CD4-positive, alpha-beta T cell (primary cell): ENCODE measurements at regions not wholly inside any gene's neighbourhood (a gene's known extent, or its start where the extent isn't known, plus 50 kb on each side); places are given as distances from the start of the nearest gene placed in this dataset.
A peak's percentile ranks its signal among the peaks of the same experiment; 100 is the strongest.

Experiments
- ATAC-seq: fragments of 200-7000 bp; cut with Tn5 transposase; one replicate; pipeline ENCODE4 v1.10.0; 2022; ENCODE audit warnings: mild to moderate bottlenecking; ENCODE audit not compliant: poor library complexity
- CTCF ChIA-PET: fragments of 350-600 bp; sonication (Branson Sonifier 250); formaldehyde crosslinking; loops from one replicate; lab custom pipeline; 2021; ENCODE audit warnings: antibody characterized with exemption, inconsistent platforms; lab: Charles Lee
- POLR2A ChIA-PET: fragments of 350-600 bp; sonication (Branson Sonifier 250); formaldehyde crosslinking; loops from one replicate; lab custom pipeline; 2021; ENCODE audit warnings: antibody characterized with exemption, inconsistent platforms; lab: Charles Lee
- DNase-seq, 14 experiments: peaks; one replicate each; pipeline ENCODE4 v3.0.0-alpha.2; 2013 to 2020; ENCODE audit warnings: mixed read lengths in 2 of 14
- H3K27ac ChIP-seq, 2 donors: one replicate each; pipeline versions ENCODE4 v1.5.1 to v1.7.0; 2013; ENCODE audit warnings: low read length in 2 of 2, low read depth in 1 of 2, mild to moderate bottlenecking in 1 of 2
- H3K27me3 ChIP-seq, 2 experiments: 1 replicate in 1 of 2; 2 replicates in 1 of 2; pipeline versions ENCODE4 v1.6.1 to v1.7.0; 2013; ENCODE audit warnings: low read length in 2 of 2, control low read depth in 1 of 2, mild to moderate bottlenecking in 1 of 2, moderate library complexity in 1 of 2; ENCODE audit not compliant: insufficient read depth in 2 of 2, control insufficient read depth in 1 of 2
- H3K36me3 ChIP-seq: one replicate; pipeline ENCODE4 v1.6.1; 2013; ENCODE audit warnings: low read length, control low read depth; ENCODE audit not compliant: insufficient read depth
- H3K4me1 ChIP-seq: one replicate; pipeline ENCODE4 v1.6.1; 2013; ENCODE audit warnings: low read length, control low read depth; ENCODE audit not compliant: insufficient read depth
- H3K4me3 ChIP-seq: one replicate; pipeline ENCODE4 v1.5.1; 2013; ENCODE audit warnings: mild to moderate bottlenecking, low read length, moderate library complexity
- H3K9me3 ChIP-seq, 2 experiments: 1 replicate in 1 of 2; 2 replicates in 1 of 2; pipeline versions ENCODE4 v1.6.1 to v1.7.0; 2013; ENCODE audit warnings: low read length in 2 of 2, mild to moderate bottlenecking in 2 of 2, control low read depth in 1 of 2, moderate library complexity in 1 of 2; ENCODE audit not compliant: control insufficient read depth in 1 of 2, insufficient read depth in 1 of 2
- H3K27ac Mint-ChIP-seq: one replicate; pipeline ENCODE4 v1.8.0; 2020; ENCODE audit warnings: mixed read lengths
- H3K27me3 Mint-ChIP-seq: one replicate; pipeline ENCODE4 v1.8.0; 2021; ENCODE audit warnings: mixed read lengths
- H3K36me3 Mint-ChIP-seq: one replicate; pipeline ENCODE4 v1.8.0; 2021; ENCODE audit warnings: low read depth, mixed read lengths
- H3K4me1 Mint-ChIP-seq: one replicate; pipeline ENCODE4 v1.8.0; 2021; ENCODE audit warnings: low read depth, mixed read lengths
- H3K4me3 Mint-ChIP-seq: one replicate; pipeline ENCODE4 v1.8.0; 2020; ENCODE audit warnings: mild to moderate bottlenecking, mixed read lengths
- H3K9me3 Mint-ChIP-seq: one replicate; pipeline ENCODE4 v1.8.0; 2020; ENCODE audit warnings: mixed read lengths
- intact Hi-C, 2 experiments: fragments of 100-400 bp; cut with DNase I in 1 of 2; cut with micrococcal nuclease in 1 of 2; formaldehyde crosslinking; loops; one replicate each; pipeline versions ENCODE4 v1.15.1 to v1.9.0; 2023 to 2025; cut with DNase I, micrococcal nuclease
- TF ChIP-seq, protein P1 (sequence below): fragments of 200-600 bp; IDR thresholded peaks from one replicate; pipeline ENCODE4 v1.8.0; 2022; ENCODE audit warnings: antibody characterized with exemption, mild to moderate bottlenecking

DNA sequence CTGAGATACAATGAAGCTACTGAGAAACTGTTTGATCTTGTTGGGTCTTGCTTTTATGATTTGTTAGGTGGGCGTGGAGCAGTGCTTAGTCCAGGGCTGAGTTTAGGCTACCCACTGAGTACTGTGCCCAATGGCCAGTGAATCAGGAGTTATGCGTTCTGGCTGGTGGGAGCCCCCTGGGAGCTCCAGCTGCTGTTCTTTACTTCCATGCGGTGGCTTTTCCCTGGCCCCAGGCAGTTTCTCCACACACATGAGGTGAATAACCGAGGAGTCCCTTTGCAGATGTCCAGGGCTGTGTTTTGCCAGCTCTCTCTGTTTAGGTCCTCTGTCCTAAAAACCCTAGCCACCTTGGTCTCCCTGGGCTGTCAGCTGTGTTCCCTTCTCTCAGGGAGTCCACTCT is 106.5 kb downstream of the KLF13 start:
- DNase-seq = no peak
- H3K27ac Mint-ChIP-seq = peak overlapping the region; percentile 98

DNA sequence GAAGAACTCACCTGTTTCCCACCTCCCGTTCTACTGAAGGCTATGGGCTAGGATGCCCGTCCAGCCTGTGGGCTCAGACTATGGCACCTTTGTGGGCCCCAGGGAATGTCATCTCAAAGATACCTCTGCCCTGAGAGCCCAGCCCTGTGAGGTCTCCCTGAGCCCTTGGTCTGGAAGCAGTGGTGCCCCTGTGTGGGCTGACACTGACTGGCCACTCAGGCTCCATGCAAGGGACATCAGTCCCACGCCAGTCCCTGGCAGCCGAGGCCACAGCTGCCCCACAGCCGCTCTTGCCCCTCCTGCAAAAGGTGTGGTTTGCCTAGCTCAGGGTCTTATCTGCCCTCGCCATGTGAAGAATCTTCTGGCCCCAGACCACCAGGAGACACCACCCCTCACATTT is 106.9 kb downstream of the KLF13 start:
- POLR2A ChIA-PET = interaction anchor here (0.9 to 8.1 kb wide), 15 partner anchors 21 to 442 kb away, joined by 3 to 216 read pairs (median 14); partner anchors contain the start of genes KLF13 and MTMR10
- H3K27me3 Mint-ChIP-seq = no peaks in the 10 kb centered on the region
- Histone ChIP-seq H3K9me3 (no peaks in the 10 kb centered on the region), H3K27me3 (no peaks in the 10 kb centered on the region), H3K36me3 (no peaks in the 10 kb centered on the region), H3K27ac (peak overlapping the region; percentile 88 to 92), H3K4me1 (peaks cover 61% of the 10 kb centered on the region), H3K4me3 (no peak overlapping the region)
- ATAC-seq (no peak), DNase-seq (peak in 1 of 14 experiments; percentile 21)
- H3K9me3 Mint-ChIP-seq = no peaks in the 10 kb centered on the region
- no peaks in the 10 kb centered on the region for H3K36me3 Mint-ChIP-seq
- H3K4me1 Mint-ChIP-seq = peaks cover 68% of the 10 kb centered on the region
- peak overlapping the region; percentile 98 for H3K27ac Mint-ChIP-seq
- CTCF ChIA-PET = interaction anchor here (2.2 to 2.4 kb wide), 2 partner anchors 39 to 68 kb away, joined by 11 to 26 read pairs; no protein-coding TSS in a partner anchor
- TF ChIP-seq, protein P1, sequence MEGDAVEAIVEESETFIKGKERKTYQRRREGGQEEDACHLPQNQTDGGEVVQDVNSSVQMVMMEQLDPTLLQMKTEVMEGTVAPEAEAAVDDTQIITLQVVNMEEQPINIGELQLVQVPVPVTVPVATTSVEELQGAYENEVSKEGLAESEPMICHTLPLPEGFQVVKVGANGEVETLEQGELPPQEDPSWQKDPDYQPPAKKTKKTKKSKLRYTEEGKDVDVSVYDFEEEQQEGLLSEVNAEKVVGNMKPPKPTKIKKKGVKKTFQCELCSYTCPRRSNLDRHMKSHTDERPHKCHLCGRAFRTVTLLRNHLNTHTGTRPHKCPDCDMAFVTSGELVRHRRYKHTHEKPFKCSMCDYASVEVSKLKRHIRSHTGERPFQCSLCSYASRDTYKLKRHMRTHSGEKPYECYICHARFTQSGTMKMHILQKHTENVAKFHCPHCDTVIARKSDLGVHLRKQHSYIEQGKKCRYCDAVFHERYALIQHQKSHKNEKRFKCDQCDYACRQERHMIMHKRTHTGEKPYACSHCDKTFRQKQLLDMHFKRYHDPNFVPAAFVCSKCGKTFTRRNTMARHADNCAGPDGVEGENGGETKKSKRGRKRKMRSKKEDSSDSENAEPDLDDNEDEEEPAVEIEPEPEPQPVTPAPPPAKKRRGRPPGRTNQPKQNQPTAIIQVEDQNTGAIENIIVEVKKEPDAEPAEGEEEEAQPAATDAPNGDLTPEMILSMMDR = no peak
- intact Hi-C loops = loop anchor here in 1 of 2 experiments (2.0 to 5.0 kb wide), 2 partner anchors 41 to 67 kb away; no protein-coding TSS in a partner anchor
- H3K4me3 Mint-ChIP-seq = no peak overlapping the region

More for the DNA sequence above, 106.5 kb downstream of the KLF13 start:
- Mint-ChIP-seq H3K9me3 (no peaks in the 10 kb centered on the region), H3K4me1 (peaks cover 64% of the 10 kb centered on the region), H3K27me3 (no peaks in the 10 kb centered on the region), H3K4me3 (no peak overlapping the region), H3K36me3 (no peaks in the 10 kb centered on the region)
- Histone ChIP-seq H3K4me1 (peaks cover 56% of the 10 kb centered on the region), H3K27me3 (no peaks in the 10 kb centered on the region), H3K36me3 (no peaks in the 10 kb centered on the region), H3K4me3 (no peak overlapping the region), H3K9me3 (no peaks in the 10 kb centered on the region), H3K27ac (peak overlapping the region in 1 of 2 donors; percentile 88)
- intact Hi-C loops = loop anchor here in 1 of 2 experiments (2.0 to 5.0 kb wide), 2 partner anchors 41 to 66 kb away; no protein-coding TSS in a partner anchor
- POLR2A ChIA-PET = interaction anchor here (0.9 to 7.3 kb wide), 11 partner anchors 21 to 442 kb away, joined by 3 to 216 read pairs (median 3); partner anchors contain the start of genes KLF13 and MTMR10
- CTCF ChIA-PET = interaction anchor here (1.2 kb wide), 1 partner anchor 67 kb away, joined by 5 read pairs; no protein-coding TSS in a partner anchor
- TF ChIP-seq, protein P1 = no peak
- ATAC-seq = no peak

DNA sequence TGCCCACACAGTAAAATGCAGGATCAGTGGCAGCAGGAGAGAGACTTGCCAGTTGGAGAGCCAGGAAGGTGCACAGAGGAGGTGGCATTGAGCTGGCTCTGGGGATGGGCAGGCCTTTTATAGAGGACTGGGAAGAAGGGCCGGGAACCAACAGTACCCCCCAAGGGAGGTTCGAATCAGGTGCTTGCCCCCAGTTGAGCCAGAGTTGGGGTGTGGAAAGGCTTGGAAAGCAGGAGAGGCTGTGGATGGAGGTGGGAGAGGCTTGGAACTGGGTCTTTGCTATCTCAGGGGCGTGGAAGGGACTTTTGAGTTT is 107.6 kb downstream of the KLF13 start:
- Mint-ChIP-seq H3K9me3 (no peaks in the 10 kb centered on the region), H3K4me1 (peaks cover 75% of the 10 kb centered on the region), H3K27me3 (no peaks in the 10 kb centered on the region), H3K27ac (peak overlapping the region; percentile 98), H3K4me3 (peak overlapping the region; percentile 84), H3K36me3 (no peaks in the 10 kb centered on the region)
- H3K9me3 ChIP-seq = no peaks in the 10 kb centered on the region
- peaks cover 68% of the 10 kb centered on the region for H3K4me1 ChIP-seq
- no peak for DNase-seq
- no peaks in the 10 kb centered on the region for H3K36me3 ChIP-seq
- no peak for ATAC-seq
- TF ChIP-seq, protein P1 = no peak
- POLR2A ChIA-PET = interaction anchor here (0.7 to 8.1 kb wide), 40 partner anchors 14 to 443 kb away, joined by 3 to 216 read pairs (median 6); partner anchors contain the start of genes KLF13 and MTMR10
- peak overlapping the region; percentile 55 for H3K4me3 ChIP-seq
- intact Hi-C loops = loop anchor here (2.0 to 5.0 kb wide), 3 partner anchors 41 to 105 kb away; no protein-coding TSS in a partner anchor
- CTCF ChIA-PET = interaction anchor here (1.0 to 2.5 kb wide), 13 partner anchors 11 to 305 kb away, joined by 3 to 26 read pairs (median 5); no protein-coding TSS in a partner anchor
- H3K27me3 ChIP-seq = no peaks in the 10 kb centered on the region
- H3K27ac ChIP-seq = peak overlapping the region; percentile 88 to 92
